Raji (cell line): ENCODE measurements at regions not wholly inside any gene's neighbourhood (a gene's known extent, or its start where the extent isn't known, plus 50 kb on each side); places are given as distances from the start of the nearest gene placed in this dataset.
A peak's percentile ranks its signal among the peaks of the same experiment; 100 is the strongest.

ENCODE experiments used
- POLR2A ChIP-seq: IDR thresholded peaks from 2 replicates; pipeline ENCODE4 v1.6.1; 2011; ENCODE audit warnings: low read depth, low read length, control low read depth; ENCODE audit not compliant: insufficient read depth

- TF ChIP-seq POLR2A = no peak
Observed at GRCh38 chr14:71296184-71296583, 388.9 kb downstream of the PCNX1 start.

GRCh38 chr14:71300566-71301330 is 393.5 kb downstream of the PCNX1 start:
- no peak for TF ChIP-seq POLR2A

- no peak for TF ChIP-seq POLR2A
Observed at GRCh38 chr14:71301611-71302010, 394.4 kb downstream of the PCNX1 start.

GRCh38 chr14:71304690-71305089 is 397.4 kb downstream of the PCNX1 start:
- TF ChIP-seq POLR2A = no peak

- no peak for TF ChIP-seq POLR2A
Observed at GRCh38 chr14:71308671-71309070, 401.4 kb downstream of the PCNX1 start.

GRCh38 chr14:71309756-71310155 is 402.5 kb downstream of the PCNX1 start:
- no peak for TF ChIP-seq POLR2A

GRCh38 chr14:71311061-71311460 is 403.8 kb downstream of the PCNX1 start:
- no peak for TF ChIP-seq POLR2A

- no peak for TF ChIP-seq POLR2A
Observed at GRCh38 chr14:71314717-71315116, 407.5 kb downstream of the PCNX1 start.

GRCh38 chr14:71317385-71318096 is 410.3 kb downstream of the PCNX1 start:
- TF ChIP-seq POLR2A = no peak

- TF ChIP-seq POLR2A = no peak
Observed at GRCh38 chr14:71318097-71318459, 410.8 kb downstream of the PCNX1 start.

GRCh38 chr14:71319666-71320065 is 412.4 kb downstream of the PCNX1 start:
- TF ChIP-seq POLR2A = no peak

- TF ChIP-seq POLR2A = peak; percentile 85
Observed at GRCh38 chr14:71320107-71320733, 413.0 kb downstream of the PCNX1 start, which contains the start of gene SIPA1L1. Gene SIPA1L1, plus strand, starts transcription at chr14:71320476.

- no peak for TF ChIP-seq POLR2A
Observed at GRCh38 chr14:71320734-71321573, 413.7 kb downstream of the PCNX1 start.

- no peak for TF ChIP-seq POLR2A
Observed at GRCh38 chr14:71321574-71322315, 414.5 kb downstream of the PCNX1 start.

GRCh38 chr14:71322655-71323250 is 415.5 kb downstream of the PCNX1 start:
- TF ChIP-seq POLR2A = no peak
